HEK293 (cell line): ENCODE measurements at regions not wholly inside any gene's neighbourhood (a gene's known extent, or its start where the extent isn't known, plus 50 kb on each side); places are given as distances from the start of the nearest gene placed in this dataset.

ENCODE experiments used
- CTCF ChIA-PET: fragments of 350-600 bp; formaldehyde crosslinking; extraction: SDS; loops from one replicate; lab custom pipeline; 2021; ENCODE audit warnings: antibody characterized with exemption; lab: Yijun Ruan, JAX
- POLR2A ChIA-PET: fragments of 300-600 bp; formaldehyde crosslinking; extraction: SDS; loops from one replicate; lab custom pipeline; 2020; ENCODE audit warnings: antibody characterized with exemption, inconsistent platforms; lab: Yijun Ruan, JAX
- H3K27ac ChIP-seq: fragments of 200-500 bp; sonication (Bioruptor generic); 2 replicates; pipeline ENCODE4 v1.5.1; 2014; ENCODE audit warnings: low read depth, low read length, control low read depth, inconsistent platforms; ENCODE audit errors: extremely low read depth
- H3K36me3 ChIP-seq, 2 experiments: fragments of 200-500 bp in 1 of 2; sonication (Bioruptor generic) in 1 of 2; 1 replicate in 1 of 2; 2 replicates in 1 of 2; pipeline ENCODE4 v1.5.1; 2014 to 2017; ENCODE audit warnings: inconsistent platforms in 2 of 2, low read length in 2 of 2; ENCODE audit not compliant: control insufficient read depth in 2 of 2, insufficient read depth in 1 of 2
- H3K4me1 ChIP-seq: fragments of 200-500 bp; sonication (Bioruptor generic); 2 replicates; pipeline ENCODE4 v1.5.1; 2014; ENCODE audit warnings: mild to moderate bottlenecking, low read length, inconsistent platforms; ENCODE audit not compliant: control insufficient read depth, insufficient read depth
- H3K4me3 ChIP-seq: 2 replicates; pipeline ENCODE4 v1.5.1; 2011; ENCODE audit warnings: low read depth, mild to moderate bottlenecking, control low read depth, low read length, moderate library complexity
- H3K9me3 ChIP-seq: fragments of 200-500 bp; sonication (Bioruptor generic); 2 replicates; pipeline ENCODE4 v1.5.1; 2014; ENCODE audit warnings: low read depth, low read length, inconsistent platforms; ENCODE audit not compliant: control insufficient read depth, insufficient read depth
- BCL11A ChIP-seq: fragments of 450-650 bp; formaldehyde crosslinking; IDR thresholded peaks from 2 replicates; pipeline ENCODE4 v1.5.1; 2016; ENCODE audit warnings: low read depth, missing biosample characterization, missing genetic modification characterization
- CTCF ChIP-seq: fragments of 450-650 bp; formaldehyde crosslinking; IDR thresholded peaks from 2 replicates; pipeline ENCODE4 v1.5.1; 2016; ENCODE audit warnings: missing biosample characterization, missing genetic modification characterization
- PBX3 ChIP-seq: sonication (generic); formaldehyde crosslinking; IDR thresholded peaks from 2 replicates; pipeline ENCODE4 v1.8.1; 2022; ENCODE audit warnings: mild to moderate bottlenecking, moderate library complexity, missing genetic modification reagents
- PRDM1 ChIP-seq: fragments of 450-650 bp; formaldehyde crosslinking; IDR thresholded peaks from 2 replicates; pipeline ENCODE4; 2016; ENCODE audit warnings: missing biosample characterization, missing genetic modification characterization
- SP7 ChIP-seq: fragments of 450-650 bp; formaldehyde crosslinking; IDR thresholded peaks from 2 replicates; pipeline ENCODE4 v1.5.1; 2016; ENCODE audit warnings: missing biosample characterization, missing genetic modification characterization
- TCF7L2 ChIP-seq: IDR thresholded peaks from 2 replicates; pipeline ENCODE4 v1.6.1; 2011; ENCODE audit warnings: low read depth, mild to moderate bottlenecking, inconsistent platforms, low read length, moderate library complexity, borderline replicate concordance
- ZBTB6 ChIP-seq: fragments of 450-650 bp; formaldehyde crosslinking; IDR thresholded peaks from 2 replicates; pipeline ENCODE4 v1.5.1; 2017; ENCODE audit warnings: missing biosample characterization, missing genetic modification characterization
- ZFP41 ChIP-seq: fragments of 450-650 bp; formaldehyde crosslinking; IDR thresholded peaks from 2 replicates; pipeline ENCODE4 v1.5.1; 2016; ENCODE audit warnings: missing biosample characterization, missing genetic modification characterization, borderline replicate concordance
- ZNF18 ChIP-seq: fragments of 450-650 bp; formaldehyde crosslinking; IDR thresholded peaks from 2 replicates; pipeline ENCODE4 v1.5.1; 2016; ENCODE audit warnings: missing biosample characterization, missing genetic modification characterization
- ZNF214 ChIP-seq: fragments of 450-650 bp; formaldehyde crosslinking; IDR thresholded peaks from 2 replicates; pipeline ENCODE4 v1.5.1; 2017; ENCODE audit warnings: missing biosample characterization, mild to moderate bottlenecking, missing genetic modification characterization, borderline replicate concordance
- ZNF221 ChIP-seq: fragments of 450-650 bp; formaldehyde crosslinking; IDR thresholded peaks from 2 replicates; pipeline ENCODE4 v1.5.1; 2017; ENCODE audit warnings: missing biosample characterization, missing genetic modification characterization, borderline replicate concordance
- ZNF280D ChIP-seq: fragments of 450-650 bp; formaldehyde crosslinking; IDR thresholded peaks from 2 replicates; pipeline ENCODE4 v1.5.1; 2016; ENCODE audit warnings: missing biosample characterization, missing genetic modification characterization
- ZNF391 ChIP-seq: fragments of 450-650 bp; formaldehyde crosslinking; IDR thresholded peaks from 2 replicates; pipeline ENCODE4 v1.5.1; 2016; ENCODE audit warnings: low read depth, missing biosample characterization, missing genetic modification characterization, borderline replicate concordance
- ZNF433 ChIP-seq: fragments of 450-650 bp; formaldehyde crosslinking; IDR thresholded peaks from 2 replicates; pipeline ENCODE4 v1.5.1; 2016; ENCODE audit warnings: missing biosample characterization, missing genetic modification characterization, low read depth
- ZNF488 ChIP-seq: fragments of 450-650 bp; formaldehyde crosslinking; IDR thresholded peaks from 2 replicates; pipeline ENCODE4 v1.5.1; 2016; ENCODE audit warnings: missing biosample characterization, missing genetic modification characterization
- ZNF549 ChIP-seq: fragments of 450-650 bp; IDR thresholded peaks from 2 replicates; pipeline ENCODE4 v1.5.1; 2018; ENCODE audit warnings: missing biosample characterization, missing genetic modification characterization, mild to moderate bottlenecking, inconsistent platforms, moderate library complexity
- ZNF555 ChIP-seq: fragments of 450-650 bp; formaldehyde crosslinking; conservative IDR thresholded peaks from 2 replicates; pipeline ENCODE4 v1.5.1; 2017; ENCODE audit warnings: missing biosample characterization, mild to moderate bottlenecking, missing genetic modification characterization, inconsistent platforms
- ZNF610 ChIP-seq: fragments of 450-650 bp; formaldehyde crosslinking; IDR thresholded peaks from 2 replicates; pipeline ENCODE4 v1.5.1; 2016; ENCODE audit warnings: missing biosample characterization, missing genetic modification characterization, borderline replicate concordance
- ZNF658 ChIP-seq: fragments of 450-650 bp; formaldehyde crosslinking; IDR thresholded peaks from 2 replicates; pipeline ENCODE4; 2016; ENCODE audit warnings: missing biosample characterization, missing genetic modification characterization
- ZNF792 ChIP-seq: fragments of 450-650 bp; formaldehyde crosslinking; IDR thresholded peaks from 2 replicates; pipeline ENCODE4 v1.5.1; 2016; ENCODE audit warnings: missing biosample characterization, missing genetic modification characterization
- ZSCAN4 ChIP-seq: fragments of 450-650 bp; formaldehyde crosslinking; IDR thresholded peaks from 2 replicates; pipeline ENCODE4 v1.5.1; 2017; ENCODE audit warnings: missing biosample characterization, missing genetic modification characterization

- no peak for TF ChIP-seq PBX3
- TF ChIP-seq ZNF433 (tag by site-specific recombination), result no peak
- TF ChIP-seq ZNF280D (tag by site-specific recombination), result no peak
- no peak for TF ChIP-seq PRDM1
- TF ChIP-seq ZNF555 (tag by site-specific recombination), result no peak
- TF ChIP-seq ZNF792 (tag by site-specific recombination), result no peak
- TF ChIP-seq, all 188 proteins: peak for 0
Observed at GRCh38 chr16:26475596-26475995, 591.1 kb upstream of the C16orf82 start (continued).

GRCh38 chr16:26491101-26491670, 575.5 kb upstream of the C16orf82 start:
- H3K4me1 ChIP-seq, result no peaks in the 10 kb centered on the region
- no peaks in the 10 kb centered on the region for H3K9me3 ChIP-seq
- H3K4me3 ChIP-seq, result no peak overlapping the region
- no peak overlapping the region for H3K27ac ChIP-seq
- ChIA-PET CTCF (interaction anchor here (0.6 kb wide), 1 partner anchor 621 kb away, joined by 3 read pairs; no protein-coding TSS in a partner anchor), POLR2A (no interaction called here)
- H3K36me3 ChIP-seq, result no peaks in the 10 kb centered on the region
- no peak for TF ChIP-seq ZNF549 (tag by site-specific recombination)
- no peak for TF ChIP-seq ZNF658 (tag by site-specific recombination)
- no peak for TF ChIP-seq BCL11A (tag by site-specific recombination)
- no peak for TF ChIP-seq PRDM1
- no peak for TF ChIP-seq ZNF280D (tag by site-specific recombination)
- no peak for TF ChIP-seq ZNF214 (tag by site-specific recombination)
- no peak for TF ChIP-seq TCF7L2
- TF ChIP-seq ZSCAN4 (tag by site-specific recombination), result no peak
- TF ChIP-seq ZFP41, result no peak
- no peak for TF ChIP-seq ZNF221
- TF ChIP-seq CTCF, result no peak
- no peak for TF ChIP-seq ZNF488
- no peak for TF ChIP-seq SP7
- no peak for TF ChIP-seq ZNF610 (tag by site-specific recombination)
- TF ChIP-seq ZNF18 (tag by site-specific recombination), result no peak
- TF ChIP-seq ZNF391, result no peak
- TF ChIP-seq ZBTB6, result no peak
